ENCODE measurements at regions not wholly inside any gene's neighbourhood (a gene's known extent, or its start where the extent isn't known, plus 50 kb on each side); places are given as distances from the start of the nearest gene placed in this dataset.

GRCh38 chr4:161003418-161004057 lies 1160.3 kb downstream of the FSTL5 start:
- H3K4me3 ChIP-seq (ENCODE audit: low read depth in 2 of 2, low read length in 2 of 2) = no peak overlapping the region
- ChIA-PET CTCF (no interaction called here), POLR2A (no interaction called here)
- intact Hi-C loops (cut with micrococcal nuclease; ENCODE audit: unreplicated experiment) = no loop called here
- in situ Hi-C loops (cut with HindIII; ENCODE audit: low pct_unique_long_range_greater_than_20kb, low sequenced_read_pairs) = no loop called here
- H3K36me3 ChIP-seq (ENCODE audit: control insufficient read depth, insufficient read depth, low read length) = no peaks in the 10 kb centered on the region
- ATAC-seq = no peak
- no peaks in the 10 kb centered on the region for H3K9me3 ChIP-seq (ENCODE audit: control insufficient read depth, insufficient read depth, low read depth, low read length)
- no peak for TF ChIP-seq TCF7L2 (IDR thresholded peaks at IDR 0.05; ENCODE audit: low read depth, low read length)
- no peak for TF ChIP-seq POLR2AphosphoS5 (IDR thresholded peaks at IDR 0.05; ENCODE audit: low read depth, low read length)
- no peak for TF ChIP-seq CTCF (IDR thresholded peaks at IDR 0.05)
- TF ChIP-seq SIN3A (IDR thresholded peaks at IDR 0.05; ENCODE audit: borderline replicate concordance, insufficient read depth, low read depth, low read length) = no peak
- TF ChIP-seq, protein P1, sequence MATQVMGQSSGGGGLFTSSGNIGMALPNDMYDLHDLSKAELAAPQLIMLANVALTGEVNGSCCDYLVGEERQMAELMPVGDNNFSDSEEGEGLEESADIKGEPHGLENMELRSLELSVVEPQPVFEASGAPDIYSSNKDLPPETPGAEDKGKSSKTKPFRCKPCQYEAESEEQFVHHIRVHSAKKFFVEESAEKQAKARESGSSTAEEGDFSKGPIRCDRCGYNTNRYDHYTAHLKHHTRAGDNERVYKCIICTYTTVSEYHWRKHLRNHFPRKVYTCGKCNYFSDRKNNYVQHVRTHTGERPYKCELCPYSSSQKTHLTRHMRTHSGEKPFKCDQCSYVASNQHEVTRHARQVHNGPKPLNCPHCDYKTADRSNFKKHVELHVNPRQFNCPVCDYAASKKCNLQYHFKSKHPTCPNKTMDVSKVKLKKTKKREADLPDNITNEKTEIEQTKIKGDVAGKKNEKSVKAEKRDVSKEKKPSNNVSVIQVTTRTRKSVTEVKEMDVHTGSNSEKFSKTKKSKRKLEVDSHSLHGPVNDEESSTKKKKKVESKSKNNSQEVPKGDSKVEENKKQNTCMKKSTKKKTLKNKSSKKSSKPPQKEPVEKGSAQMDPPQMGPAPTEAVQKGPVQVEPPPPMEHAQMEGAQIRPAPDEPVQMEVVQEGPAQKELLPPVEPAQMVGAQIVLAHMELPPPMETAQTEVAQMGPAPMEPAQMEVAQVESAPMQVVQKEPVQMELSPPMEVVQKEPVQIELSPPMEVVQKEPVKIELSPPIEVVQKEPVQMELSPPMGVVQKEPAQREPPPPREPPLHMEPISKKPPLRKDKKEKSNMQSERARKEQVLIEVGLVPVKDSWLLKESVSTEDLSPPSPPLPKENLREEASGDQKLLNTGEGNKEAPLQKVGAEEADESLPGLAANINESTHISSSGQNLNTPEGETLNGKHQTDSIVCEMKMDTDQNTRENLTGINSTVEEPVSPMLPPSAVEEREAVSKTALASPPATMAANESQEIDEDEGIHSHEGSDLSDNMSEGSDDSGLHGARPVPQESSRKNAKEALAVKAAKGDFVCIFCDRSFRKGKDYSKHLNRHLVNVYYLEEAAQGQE (IDR thresholded peaks at IDR 0.05; ENCODE audit: insufficient read depth in 1 of 2, low read depth in 2 of 2, low read length in 1 of 2) = no peak
- no peak for DNase-seq (ENCODE audit: low read depth, low spot score)
- H3K27me3 ChIP-seq (ENCODE audit: control insufficient read depth, insufficient read depth, low read length) = no peaks in the 10 kb centered on the region
- no TSS peak for BruUV-seq (replicated peaks)
- H3K4me1 ChIP-seq (ENCODE audit: control insufficient read depth, insufficient read depth, low read length) = no peaks in the 10 kb centered on the region
- H3K27ac ChIP-seq (ENCODE audit: low read length) = no peak overlapping the region

GRCh38 chr4:161005746-161006145 lies 1158.1 kb downstream of the FSTL5 start:
- ChIA-PET CTCF (no interaction called here), POLR2A (no interaction called here)
- intact Hi-C loops (cut with micrococcal nuclease; ENCODE audit: unreplicated experiment) = no loop called here
- ATAC-seq (no peak), DNase-seq (ENCODE audit: low read depth, low spot score) (no peak)
- Histone ChIP-seq H3K36me3 (ENCODE audit: control insufficient read depth, insufficient read depth, low read length) (no peaks in the 10 kb centered on the region), H3K4me1 (ENCODE audit: control insufficient read depth, insufficient read depth, low read length) (no peaks in the 10 kb centered on the region), H3K27me3 (ENCODE audit: control insufficient read depth, insufficient read depth, low read length) (no peaks in the 10 kb centered on the region), H3K27ac (ENCODE audit: low read length) (no peak overlapping the region), H3K4me3 (ENCODE audit: low read depth in 2 of 2, low read length in 2 of 2) (no peak overlapping the region), H3K9me3 (ENCODE audit: control insufficient read depth, insufficient read depth, low read depth, low read length) (no peaks in the 10 kb centered on the region)
- in situ Hi-C loops (cut with HindIII; ENCODE audit: low pct_unique_long_range_greater_than_20kb, low sequenced_read_pairs) = no loop called here
- no peak for TF ChIP-seq CTCF (IDR thresholded peaks at IDR 0.05)
- BruUV-seq (replicated peaks) = no TSS peak

All from Panc1 (cell line).